Dendritic cell treated with granulocyte-macrophage colony-stimulating factor and Interleukin-4, amounts not matched to agents 40 ng/mL and 50 ng/mL, for 4 days (primary cell): ENCODE measurements at regions not wholly inside any gene's neighbourhood (a gene's known extent, or its start where the extent isn't known, plus 50 kb on each side); places are given as distances from the start of the nearest gene placed in this dataset.

Experiments used
- H3K27ac Mint-ChIP-seq: one replicate; pipeline ENCODE4 v1.8.0; 2022; ENCODE audit warnings: mild to moderate bottlenecking, mixed read lengths
- H3K27me3 Mint-ChIP-seq: one replicate; pipeline ENCODE4 v1.8.0; 2022; ENCODE audit warnings: mild to moderate bottlenecking, mixed read lengths
- H3K36me3 Mint-ChIP-seq: one replicate; pipeline ENCODE4 v1.8.0; 2022; ENCODE audit warnings: low read depth, mixed read lengths
- H3K4me1 Mint-ChIP-seq: one replicate; pipeline ENCODE4 v1.8.0; 2022; ENCODE audit warnings: low read depth, mixed read lengths
- H3K4me3 Mint-ChIP-seq: one replicate; pipeline ENCODE4 v1.8.0; 2022; ENCODE audit warnings: mild to moderate bottlenecking, moderate library complexity, mixed read lengths
- H3K9me3 Mint-ChIP-seq: one replicate; pipeline ENCODE4 v1.8.0; 2022; ENCODE audit warnings: mixed read lengths
- intact Hi-C: fragments of 100-400 bp; cut with micrococcal nuclease; formaldehyde crosslinking; loops from one replicate; pipeline ENCODE4 v1.15.0; 2022

DNA sequence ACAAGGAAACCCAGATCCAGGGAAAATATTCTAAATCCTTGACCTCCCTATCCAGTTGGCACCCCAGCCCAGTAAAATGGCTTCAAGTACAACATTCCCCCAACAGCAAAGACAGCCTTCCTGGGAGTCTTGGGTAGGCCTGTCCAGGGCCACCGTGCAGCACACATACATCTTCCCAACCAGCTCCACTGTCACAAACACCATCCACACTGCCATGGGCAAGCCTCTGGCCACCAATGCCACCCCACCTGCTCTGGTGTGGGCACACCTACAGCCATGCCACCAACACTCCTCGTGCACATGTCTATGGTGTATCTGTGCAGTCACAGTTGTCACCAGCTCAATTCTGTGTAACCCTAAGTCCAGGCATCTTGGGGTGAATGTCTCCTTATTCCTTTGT, 193.2 kb downstream of the DAD1 start:
- intact Hi-C loops: no loop called here
- Mint-ChIP-seq H3K4me3 (no peak overlapping the region), H3K4me1 (peaks cover 16% of the 10 kb centered on the region), H3K27ac (no peak overlapping the region), H3K9me3 (no peaks in the 10 kb centered on the region), H3K36me3 (no peaks in the 10 kb centered on the region), H3K27me3 (peaks cover 1% of the 10 kb centered on the region)

DNA sequence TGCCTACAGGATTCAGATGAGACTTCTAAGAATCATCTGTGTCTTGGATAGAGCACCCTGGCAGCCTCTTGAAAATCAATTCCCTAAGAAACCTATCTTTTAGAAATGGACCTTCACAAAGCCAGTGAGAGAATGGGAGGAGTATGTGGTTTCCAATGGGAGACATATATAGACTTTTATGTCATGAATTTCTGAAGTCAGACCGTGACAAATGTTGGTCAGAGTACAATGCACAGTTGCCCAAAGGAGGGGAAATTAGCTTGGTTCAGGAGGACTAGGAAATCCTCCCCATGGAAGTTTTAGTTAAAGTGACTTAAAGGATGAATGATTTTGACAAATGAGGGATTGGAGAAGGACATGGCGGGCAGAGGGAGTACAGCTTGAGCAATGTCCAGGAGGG, 194.4 kb downstream of the DAD1 start:
- H3K36me3 Mint-ChIP-seq: no peaks in the 10 kb centered on the region
- H3K27ac Mint-ChIP-seq: no peak overlapping the region
- H3K4me1 Mint-ChIP-seq: peaks cover 16% of the 10 kb centered on the region
- H3K27me3 Mint-ChIP-seq: peaks cover 1% of the 10 kb centered on the region
- H3K9me3 Mint-ChIP-seq: no peaks in the 10 kb centered on the region
- intact Hi-C loops: no loop called here
- no peak overlapping the region for H3K4me3 Mint-ChIP-seq

- Mint-ChIP-seq H3K36me3 (no peaks in the 10 kb centered on the region), H3K27me3 (peaks cover 1% of the 10 kb centered on the region), H3K4me3 (no peak overlapping the region), H3K27ac (no peak overlapping the region), H3K9me3 (no peaks in the 10 kb centered on the region), H3K4me1 (peaks cover 16% of the 10 kb centered on the region)
- intact Hi-C loops: no loop called here
Observed at GRCh38 chr14:22393796-22394195, 195.2 kb downstream of the DAD1 start.

DNA sequence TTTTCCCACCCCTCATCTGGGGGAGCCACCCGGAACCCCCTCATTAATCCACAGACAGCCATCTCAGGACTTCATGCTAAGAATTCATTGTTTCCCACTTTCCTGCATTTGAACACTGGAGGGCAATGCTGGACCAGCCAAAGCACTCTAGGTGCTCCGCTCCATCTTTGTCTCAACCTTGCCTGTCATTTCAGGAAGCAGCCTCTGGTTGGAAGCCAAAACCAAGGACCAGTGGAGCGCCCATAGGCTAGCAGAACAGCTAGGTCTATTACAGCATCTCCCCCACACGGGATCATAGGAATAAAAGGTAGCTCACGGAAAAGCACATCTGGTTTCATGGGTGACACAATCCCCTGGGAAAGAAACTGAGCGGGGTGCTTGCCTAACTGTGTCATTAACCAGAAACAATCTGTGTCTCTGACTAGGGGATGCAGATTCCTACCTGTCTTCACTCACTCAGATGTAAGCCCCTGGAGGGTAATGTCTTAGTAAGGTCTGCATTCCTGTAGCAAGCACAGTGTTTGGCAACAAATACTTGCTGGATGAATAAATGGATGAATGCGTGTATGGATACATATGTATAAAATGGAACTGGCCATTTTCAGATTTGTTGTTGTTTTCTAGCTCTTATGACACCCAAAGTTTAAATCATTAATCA, 197.0 kb downstream of the DAD1 start:
- Mint-ChIP-seq H3K4me3 (no peak overlapping the region), H3K27me3 (peaks cover 1% of the 10 kb centered on the region), H3K9me3 (no peaks in the 10 kb centered on the region), H3K4me1 (peaks cover 16% of the 10 kb centered on the region), H3K36me3 (no peaks in the 10 kb centered on the region), H3K27ac (no peak overlapping the region)
- intact Hi-C loops: loop anchor here (1.0 kb wide), 1 partner anchor 81 kb away; no protein-coding TSS in a partner anchor

DNA sequence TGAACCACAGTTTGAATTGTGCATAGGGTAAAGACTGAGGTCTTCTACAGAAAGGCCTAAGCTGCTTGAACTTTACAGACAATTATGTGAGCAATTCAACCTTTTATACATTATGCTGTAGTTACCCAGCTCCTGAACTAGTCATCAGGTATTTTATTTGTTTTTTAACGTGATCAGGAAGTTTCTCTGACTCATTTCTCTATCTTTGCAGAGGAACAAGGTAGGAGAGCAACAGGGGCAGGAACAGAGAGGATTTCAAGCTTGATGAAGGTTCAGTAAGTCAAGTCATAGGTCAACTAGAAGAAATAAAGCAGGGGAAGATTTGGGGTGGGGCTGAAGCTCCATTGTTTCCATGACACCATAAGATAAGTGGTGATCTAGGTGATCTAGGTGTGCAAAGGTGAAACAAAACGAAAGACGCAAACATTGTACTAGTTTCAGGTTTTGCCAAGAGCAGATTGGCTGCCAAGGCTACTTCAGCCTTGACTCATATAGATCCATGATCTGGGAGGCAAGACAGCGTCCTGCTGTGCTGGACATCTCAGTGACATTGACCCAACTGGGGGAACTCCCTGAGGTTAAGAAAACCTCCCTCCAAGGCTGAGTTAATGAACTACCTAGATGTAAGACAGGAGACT, 198.1 kb downstream of the DAD1 start:
- Mint-ChIP-seq H3K27ac (no peak overlapping the region), H3K27me3 (peaks cover 1% of the 10 kb centered on the region), H3K4me3 (no peak overlapping the region), H3K9me3 (no peaks in the 10 kb centered on the region), H3K36me3 (no peaks in the 10 kb centered on the region), H3K4me1 (peaks cover 16% of the 10 kb centered on the region)
- intact Hi-C loops: no loop called here

GRCh38 chr14:22390195-22390594, 198.8 kb downstream of the DAD1 start:
- Mint-ChIP-seq H3K9me3 (no peaks in the 10 kb centered on the region), H3K36me3 (no peaks in the 10 kb centered on the region), H3K4me1 (peaks cover 16% of the 10 kb centered on the region), H3K27me3 (peaks cover 1% of the 10 kb centered on the region), H3K27ac (no peak overlapping the region), H3K4me3 (no peak overlapping the region)
- intact Hi-C loops: no loop called here

DNA sequence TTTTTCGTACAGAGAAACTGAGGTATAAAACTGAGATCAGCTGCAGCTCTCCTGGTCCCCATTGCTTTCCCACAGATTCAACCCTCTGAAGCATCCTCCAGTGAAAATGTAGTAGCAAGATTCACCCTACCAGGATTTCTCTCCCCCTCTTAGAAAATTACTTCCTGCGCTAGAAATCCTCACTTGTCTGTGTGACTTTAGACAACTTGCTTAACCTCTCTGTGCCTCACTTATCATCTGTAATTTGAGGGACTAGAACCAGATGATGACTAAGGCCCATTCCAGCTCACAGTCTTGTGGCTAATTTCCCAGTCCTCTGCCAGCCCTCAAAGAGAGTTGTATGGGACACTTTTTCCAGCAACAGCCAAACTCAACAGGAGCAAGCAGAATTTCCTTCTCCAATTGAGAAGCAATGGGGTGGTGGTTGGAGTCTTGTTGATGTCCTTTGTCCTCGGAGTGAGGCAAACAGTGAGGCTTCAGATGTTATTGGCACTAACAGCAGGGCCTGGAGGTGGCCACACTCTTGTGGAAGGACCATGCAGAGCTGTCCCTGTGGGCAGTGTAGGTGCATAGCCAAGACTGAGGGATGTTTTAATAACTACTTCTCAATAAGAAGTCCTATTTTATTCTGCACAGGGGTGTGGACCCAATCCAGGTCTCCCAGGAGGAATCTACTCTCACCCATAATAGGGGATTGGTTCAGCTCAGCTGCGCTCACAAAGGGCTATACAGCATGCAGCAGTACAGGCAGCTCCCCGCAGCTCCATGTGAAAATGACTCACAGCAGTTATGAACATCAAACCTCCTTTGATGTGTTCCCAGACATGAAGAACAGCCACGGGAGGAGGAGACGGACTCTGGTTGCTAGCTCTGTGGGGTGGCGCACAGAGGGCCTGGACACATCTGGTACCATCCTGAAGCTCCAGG, 200.1 kb downstream of the DAD1 start:
- H3K4me3 Mint-ChIP-seq: no peak overlapping the region
- H3K27me3 Mint-ChIP-seq: no peaks in the 10 kb centered on the region
- H3K36me3 Mint-ChIP-seq: no peaks in the 10 kb centered on the region
- H3K27ac Mint-ChIP-seq: no peak overlapping the region
- no peaks in the 10 kb centered on the region for H3K9me3 Mint-ChIP-seq
- intact Hi-C loops: no loop called here
- peaks cover 16% of the 10 kb centered on the region for H3K4me1 Mint-ChIP-seq

DNA sequence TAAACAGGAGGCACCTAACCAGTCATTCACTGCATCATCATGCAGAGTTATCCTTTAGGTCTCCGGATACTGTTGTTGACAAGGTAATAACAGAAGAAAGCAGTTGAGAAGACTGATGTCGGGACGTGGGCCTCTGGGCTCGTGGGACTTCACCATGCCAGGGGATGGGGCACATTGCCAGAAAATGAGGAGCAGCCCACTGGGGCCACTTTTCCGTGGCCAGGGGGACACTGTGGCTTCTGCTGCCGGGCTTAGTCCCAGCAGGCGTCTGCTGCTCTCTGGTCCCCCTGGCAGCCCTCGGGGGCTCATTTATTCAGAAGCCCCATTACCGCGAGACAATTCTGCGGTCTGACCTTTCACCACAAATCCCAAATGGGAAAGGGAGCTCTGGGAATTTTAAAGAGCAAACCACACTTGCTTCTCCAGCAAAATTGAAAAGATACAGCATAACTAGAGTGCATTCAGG, 201.2 kb downstream of the DAD1 start:
- H3K27me3 Mint-ChIP-seq: no peaks in the 10 kb centered on the region
- H3K9me3 Mint-ChIP-seq: no peaks in the 10 kb centered on the region
- no peak overlapping the region for H3K4me3 Mint-ChIP-seq
- peaks cover 13% of the 10 kb centered on the region for H3K4me1 Mint-ChIP-seq
- H3K27ac Mint-ChIP-seq: no peak overlapping the region
- no peaks in the 10 kb centered on the region for H3K36me3 Mint-ChIP-seq
- intact Hi-C loops: loop anchor here (1.0 kb wide), 1 partner anchor 85 kb away; no protein-coding TSS in a partner anchor

GRCh38 chr14:22386924-22387775, 201.9 kb downstream of the DAD1 start:
- H3K9me3 Mint-ChIP-seq: no peaks in the 10 kb centered on the region
- no peaks in the 10 kb centered on the region for H3K36me3 Mint-ChIP-seq
- no peak overlapping the region for H3K27ac Mint-ChIP-seq
- no peak overlapping the region for H3K4me3 Mint-ChIP-seq
- intact Hi-C loops: loop anchor here (1.0 kb wide), 1 partner anchor 86 kb away; no protein-coding TSS in a partner anchor
- H3K4me1 Mint-ChIP-seq: peaks cover 7% of the 10 kb centered on the region
- H3K27me3 Mint-ChIP-seq: no peaks in the 10 kb centered on the region

GRCh38 chr14:22384974-22385526, 204.0 kb downstream of the DAD1 start:
- H3K27ac Mint-ChIP-seq: no peak overlapping the region
- H3K9me3 Mint-ChIP-seq: no peaks in the 10 kb centered on the region
- H3K27me3 Mint-ChIP-seq: no peaks in the 10 kb centered on the region
- H3K4me1 Mint-ChIP-seq: peaks cover 5% of the 10 kb centered on the region
- no peak overlapping the region for H3K4me3 Mint-ChIP-seq
- intact Hi-C loops: no loop called here
- no peaks in the 10 kb centered on the region for H3K36me3 Mint-ChIP-seq

DNA sequence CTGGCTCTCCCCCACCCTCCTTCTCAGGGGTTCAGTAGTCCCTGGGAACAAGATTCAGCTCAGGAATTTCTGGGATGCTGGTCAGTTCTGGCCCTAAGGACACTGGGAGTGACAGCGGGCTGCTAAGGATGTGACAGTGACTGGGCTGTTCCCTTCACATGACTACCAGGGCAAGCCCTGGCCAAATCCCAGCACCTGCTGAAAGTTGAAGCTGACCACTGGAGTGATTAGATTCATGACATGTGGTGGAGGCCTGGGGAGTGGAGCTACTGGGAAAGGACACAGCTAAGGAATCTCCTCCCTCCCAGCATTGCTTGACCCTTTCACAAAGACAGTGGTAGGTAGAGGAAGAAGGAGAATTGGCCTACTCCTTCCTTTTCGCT, 204.9 kb downstream of the DAD1 start:
- Mint-ChIP-seq H3K36me3 (no peaks in the 10 kb centered on the region), H3K27ac (no peak overlapping the region), H3K4me3 (no peak overlapping the region), H3K9me3 (no peaks in the 10 kb centered on the region), H3K4me1 (peaks cover 5% of the 10 kb centered on the region), H3K27me3 (no peaks in the 10 kb centered on the region)
- intact Hi-C loops: no loop called here

GRCh38 chr14:22383515-22384166, 205.4 kb downstream of the DAD1 start:
- intact Hi-C loops: no loop called here
- no peak overlapping the region for H3K27ac Mint-ChIP-seq
- H3K36me3 Mint-ChIP-seq: no peaks in the 10 kb centered on the region
- no peak overlapping the region for H3K4me3 Mint-ChIP-seq
- H3K9me3 Mint-ChIP-seq: no peaks in the 10 kb centered on the region
- peaks cover 5% of the 10 kb centered on the region for H3K4me1 Mint-ChIP-seq
- H3K27me3 Mint-ChIP-seq: no peaks in the 10 kb centered on the region

- intact Hi-C loops: no loop called here
Observed at GRCh38 chr14:22382955-22383354, 206.1 kb downstream of the DAD1 start.

More at GRCh38 chr14:22382955-22383354, 206.1 kb downstream of the DAD1 start:
- Mint-ChIP-seq H3K4me3 (no peak overlapping the region), H3K27ac (no peak overlapping the region), H3K4me1 (peaks cover 5% of the 10 kb centered on the region), H3K9me3 (no peaks in the 10 kb centered on the region), H3K27me3 (no peaks in the 10 kb centered on the region), H3K36me3 (no peaks in the 10 kb centered on the region)
